HG03097 (cell line): ENCODE measurements at regions not wholly inside any gene's neighbourhood (a gene's known extent, or its start where the extent isn't known, plus 50 kb on each side); places are given as distances from the start of the nearest gene placed in this dataset.
"Not testable (repeated sequence)": the region's sequence is repeated elsewhere in the genome, so short reads cannot be mapped to it uniquely, and the experiment has no call there.

ENCODE experiments used
- ATAC-seq: cut with Tn5 transposase; IDR thresholded peaks from one replicate; pipeline ENCODE4 v1.9.1; 2021; ENCODE audit not compliant: unreplicated experiment, low FRiP score

- ATAC-seq = no peak
Measured at GRCh38 chr5:125978015-125978414, 445.2 kb upstream of the GRAMD2B start.

- no peak for ATAC-seq
Measured at GRCh38 chr5:125979636-125980035, 443.6 kb upstream of the GRAMD2B start.

- no peak for ATAC-seq
Measured at GRCh38 chr5:125981016-125981415, 442.2 kb upstream of the GRAMD2B start.

- no peak for ATAC-seq
Measured at GRCh38 chr5:125987677-125988255, 435.4 kb upstream of the GRAMD2B start.

- no peak for ATAC-seq
Measured at GRCh38 chr5:125992050-125992449, 431.2 kb upstream of the GRAMD2B start.

GRCh38 chr5:125999271-126000030, 423.8 kb upstream of the GRAMD2B start:
- not testable (repeated sequence) for ATAC-seq

- ATAC-seq = no peak
Measured at GRCh38 chr5:126000507-126000906, 422.7 kb upstream of the GRAMD2B start.

GRCh38 chr5:126002222-126002897, 420.8 kb upstream of the GRAMD2B start:
- no peak for ATAC-seq

GRCh38 chr5:126003309-126003708, 419.9 kb upstream of the GRAMD2B start:
- no peak for ATAC-seq

GRCh38 chr5:126004636-126005035, 418.6 kb upstream of the GRAMD2B start:
- no peak for ATAC-seq

GRCh38 chr5:126007841-126008240, 415.4 kb upstream of the GRAMD2B start:
- no peak for ATAC-seq

GRCh38 chr5:126009566-126009965, 413.6 kb upstream of the GRAMD2B start:
- ATAC-seq = no peak

GRCh38 chr5:126011526-126011925, 411.7 kb upstream of the GRAMD2B start:
- not testable (repeated sequence) for ATAC-seq

GRCh38 chr5:126014676-126015075, 408.5 kb upstream of the GRAMD2B start:
- ATAC-seq = no peak

GRCh38 chr5:126015235-126016181, 407.7 kb upstream of the GRAMD2B start:
- no peak for ATAC-seq

- ATAC-seq = no peak
Measured at GRCh38 chr5:126016256-126016655, 407.0 kb upstream of the GRAMD2B start.

GRCh38 chr5:126017096-126017495, 406.1 kb upstream of the GRAMD2B start:
- ATAC-seq = no peak

GRCh38 chr5:126020770-126021169, 402.4 kb upstream of the GRAMD2B start:
- ATAC-seq = no peak

- no peak for ATAC-seq
Measured at GRCh38 chr5:126023994-126024441, 399.2 kb upstream of the GRAMD2B start.

GRCh38 chr5:126027149-126027548, 396.1 kb upstream of the GRAMD2B start:
- ATAC-seq = no peak

- ATAC-seq = no peak
Measured at GRCh38 chr5:126027652-126028051, 395.6 kb upstream of the GRAMD2B start.
